KBM-7 (cell line): ENCODE measurements at regions not wholly inside any gene's neighbourhood (a gene's known extent, or its start where the extent isn't known, plus 50 kb on each side); places are given as distances from the start of the nearest gene placed in this dataset.

Source experiments
- DNase-seq: peaks from one replicate; pipeline ENCODE4 v3.0.0-alpha.2; 2015
- in situ Hi-C: fragments of 300-500 bp; cut with MboI; formaldehyde crosslinking; loops from 2 replicates; pipeline ENCODE4 v1.14.3; 2020; ENCODE audit warnings: low sequenced_read_pairs, low pct_unique_long_range_greater_than_20kb, mixed read lengths

GRCh38 chrX:39996536-39996935 is 101.2 kb downstream of the BCOR start:
- no peak for DNase-seq
- in situ Hi-C loops: no loop called here

GRCh38 chrX:39998636-39999406 is 98.9 kb downstream of the BCOR start:
- in situ Hi-C loops: no loop called here
- no peak for DNase-seq
